Suprapubic skin (tissue), 4 donors: ENCODE measurements at regions not wholly inside any gene's neighbourhood (a gene's known extent, or its start where the extent isn't known, plus 50 kb on each side); places are given as distances from the start of the nearest gene placed in this dataset.

Source experiments
- DNase-seq, 2 donors: peaks; one replicate each; pipeline ENCODE4 v3.0.0-alpha.2; 2019; ENCODE audit warnings: low spot score in 2 of 2
- H3K27ac ChIP-seq: fragments of 200-600 bp; sonication (generic); one replicate; pipeline ENCODE4 v1.5.1; 2019
- H3K27me3 ChIP-seq: fragments of 200-600 bp; sonication (generic); one replicate; pipeline ENCODE4 v1.5.1; 2019
- H3K36me3 ChIP-seq: fragments of 200-600 bp; sonication (generic); one replicate; pipeline ENCODE4 v1.5.1; 2019
- H3K4me1 ChIP-seq: fragments of 200-600 bp; sonication (generic); one replicate; pipeline ENCODE4 v1.5.1; 2019
- H3K4me3 ChIP-seq: fragments of 200-600 bp; sonication (generic); one replicate; pipeline ENCODE4 v1.5.1; 2019; ENCODE audit warnings: mild to moderate bottlenecking
- H3K9me3 ChIP-seq: fragments of 200-600 bp; sonication (generic); one replicate; pipeline ENCODE4 v1.5.1; 2019
- CTCF ChIP-seq, 2 donors: fragments of 200-600 bp in 1 of 2; fragments of 450-650 bp in 1 of 2; sonication (generic) in 1 of 2; IDR thresholded peaks; one replicate each; pipeline ENCODE4 v1.5.1; 2016 to 2019; ENCODE audit warnings: antibody characterized with exemption in 2 of 2, mild to moderate bottlenecking in 1 of 2, moderate library complexity in 1 of 2
- EP300 ChIP-seq: sonication (generic); formaldehyde crosslinking; IDR thresholded peaks from one replicate; pipeline ENCODE4 v1.6.1; 2017; ENCODE audit warnings: antibody characterized with exemption
- POLR2A ChIP-seq, 2 donors: fragments of 450-650 bp; IDR thresholded peaks; one replicate each; pipeline ENCODE4 v1.6.1; 2017; ENCODE audit warnings: antibody characterized with exemption in 2 of 2, mild to moderate bottlenecking in 2 of 2, moderate library complexity in 2 of 2
- POLR2AphosphoS5 ChIP-seq, 3 donors: sonication (generic); formaldehyde crosslinking; IDR thresholded peaks; one replicate each; pipeline ENCODE4 v1.6.1; 2017; ENCODE audit warnings: antibody characterized with exemption in 3 of 3
- WGBS: methylation state at CpG from one replicate; pipeline ENCODE4 v1.1.5; 2018; 5-methylcytosine and 5-hydroxymethylcytosine counted together

- TF ChIP-seq EP300 (no peak), POLR2AphosphoS5 (IDR thresholded peaks at IDR 0.05) (no peak), CTCF (IDR thresholded peaks at IDR 0.05) (no peak), POLR2A (IDR thresholded peaks at IDR 0.05) (no peak)
- Histone ChIP-seq H3K27me3 (no peaks in the 10 kb centered on the region), H3K4me3 (no peak overlapping the region), H3K36me3 (no peaks in the 10 kb centered on the region), H3K4me1 (peaks cover 4% of the 10 kb centered on the region), H3K27ac (no peak overlapping the region), H3K9me3 (no peaks in the 10 kb centered on the region)
- 78% methylated on average over 1 of the region's 1 CpG for WGBS
- DNase-seq = no peak
These were observed 173.0 kb upstream of the G2E3 start for GRCh38 chr14:30385925-30386324.

GRCh38 chr14:30387871-30388270 lies 171.1 kb upstream of the G2E3 start:
- no peaks in the 10 kb centered on the region for H3K36me3 ChIP-seq
- no peak for TF ChIP-seq EP300
- no peak for TF ChIP-seq CTCF (IDR thresholded peaks at IDR 0.05)
- TF ChIP-seq POLR2AphosphoS5 (IDR thresholded peaks at IDR 0.05) = no peak
- TF ChIP-seq POLR2A (IDR thresholded peaks at IDR 0.05) = no peak
- no peak for DNase-seq
- H3K4me3 ChIP-seq = no peak overlapping the region
- H3K27me3 ChIP-seq = no peaks in the 10 kb centered on the region
- WGBS = 85% methylated on average over 3 of the region's 3 CpGs
- peaks cover 4% of the 10 kb centered on the region for H3K4me1 ChIP-seq
- H3K9me3 ChIP-seq = no peaks in the 10 kb centered on the region
- H3K27ac ChIP-seq = no peak overlapping the region

- no peaks in the 10 kb centered on the region for H3K27me3 ChIP-seq
- 51% methylated on average over 6 of the region's 6 CpGs for WGBS
- no peak for TF ChIP-seq POLR2A (IDR thresholded peaks at IDR 0.05)
- no peak for TF ChIP-seq CTCF (IDR thresholded peaks at IDR 0.05)
- no peak for TF ChIP-seq EP300
- TF ChIP-seq POLR2AphosphoS5 (IDR thresholded peaks at IDR 0.05) = no peak
- no peaks in the 10 kb centered on the region for H3K36me3 ChIP-seq
- no peak overlapping the region for H3K4me3 ChIP-seq
- no peaks in the 10 kb centered on the region for H3K9me3 ChIP-seq
- no peak for DNase-seq
- H3K27ac ChIP-seq = no peak overlapping the region
- peaks cover 4% of the 10 kb centered on the region for H3K4me1 ChIP-seq
These were observed 169.7 kb upstream of the G2E3 start for GRCh38 chr14:30389134-30389876.

GRCh38 chr14:30389877-30390385 lies 169.0 kb upstream of the G2E3 start:
- no peak overlapping the region for H3K27ac ChIP-seq

More at GRCh38 chr14:30389877-30390385, 169.0 kb upstream of the G2E3 start:
- H3K27me3 ChIP-seq = no peaks in the 10 kb centered on the region
- H3K4me1 ChIP-seq = peaks cover 4% of the 10 kb centered on the region
- 23% methylated on average over 4 of the region's 4 CpGs for WGBS
- no peak for DNase-seq
- H3K9me3 ChIP-seq = no peaks in the 10 kb centered on the region
- no peak overlapping the region for H3K4me3 ChIP-seq
- H3K36me3 ChIP-seq = no peaks in the 10 kb centered on the region
- no peak for TF ChIP-seq CTCF (IDR thresholded peaks at IDR 0.05)
- TF ChIP-seq POLR2A (IDR thresholded peaks at IDR 0.05) = no peak
- no peak for TF ChIP-seq POLR2AphosphoS5 (IDR thresholded peaks at IDR 0.05)
- TF ChIP-seq EP300 = no peak
